ENCODE measurements at regions not wholly inside any gene's neighbourhood (a gene's known extent, or its start where the extent isn't known, plus 50 kb on each side); places are given as distances from the start of the nearest gene placed in this dataset.

- in situ Hi-C loops (cut with MboI; ENCODE audit: low sequenced_read_pairs in 4 of 4): no loop called here
- no peak for ATAC-seq
- intact Hi-C loops (cut with DNase I; ENCODE audit: low total_unique reads): no loop called here
- no peaks in the 10 kb centered on the region for H3K36me3 ChIP-seq
- H3K9me3 ChIP-seq: no peaks in the 10 kb centered on the region
- TF ChIP-seq POLR2A (IDR thresholded peaks at IDR 0.05): no peak
- H3K27me3 ChIP-seq: no peaks in the 10 kb centered on the region
- no peaks in the 10 kb centered on the region for H3K4me1 ChIP-seq
- no peak for DNase-seq
- H3K4me3 ChIP-seq: no peak overlapping the region
- no peak overlapping the region for H3K27ac ChIP-seq
Measured at GRCh38 chr6:81326881-81327561, 425.5 kb downstream of the TENT5A start.

DNA sequence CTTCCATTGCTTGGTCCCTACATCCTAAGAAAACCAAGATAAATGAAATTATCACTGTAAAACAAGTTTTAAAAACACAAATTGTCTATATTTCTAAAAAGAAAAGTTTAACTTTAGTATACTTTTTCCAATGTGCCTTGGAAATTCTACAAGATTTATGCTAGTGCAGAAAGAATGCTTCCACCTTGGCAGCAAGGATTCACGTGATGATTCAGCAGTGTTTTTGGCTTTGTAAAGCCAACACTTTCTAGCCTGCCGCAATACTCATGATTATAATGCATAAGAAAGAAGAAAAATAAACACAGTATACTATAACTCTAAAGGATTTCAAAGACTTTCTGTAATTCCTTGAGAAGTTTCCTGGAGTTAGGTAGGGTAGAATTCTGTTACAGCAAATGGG lies 442.7 kb downstream of the TENT5A start:
- in situ Hi-C loops (cut with MboI; ENCODE audit: low sequenced_read_pairs in 4 of 4) (no loop called here), intact Hi-C loops (cut with DNase I; ENCODE audit: low total_unique reads) (no loop called here)
- DNase-seq (no peak), ATAC-seq (no peak)
- Histone ChIP-seq H3K27ac (no peak overlapping the region), H3K4me1 (no peaks in the 10 kb centered on the region), H3K27me3 (no peaks in the 10 kb centered on the region), H3K36me3 (no peaks in the 10 kb centered on the region), H3K4me3 (no peak overlapping the region), H3K9me3 (peaks cover 0 to 6% (median 0%) of the 10 kb centered on the region in 3 donors)
- TF ChIP-seq, protein P1, sequence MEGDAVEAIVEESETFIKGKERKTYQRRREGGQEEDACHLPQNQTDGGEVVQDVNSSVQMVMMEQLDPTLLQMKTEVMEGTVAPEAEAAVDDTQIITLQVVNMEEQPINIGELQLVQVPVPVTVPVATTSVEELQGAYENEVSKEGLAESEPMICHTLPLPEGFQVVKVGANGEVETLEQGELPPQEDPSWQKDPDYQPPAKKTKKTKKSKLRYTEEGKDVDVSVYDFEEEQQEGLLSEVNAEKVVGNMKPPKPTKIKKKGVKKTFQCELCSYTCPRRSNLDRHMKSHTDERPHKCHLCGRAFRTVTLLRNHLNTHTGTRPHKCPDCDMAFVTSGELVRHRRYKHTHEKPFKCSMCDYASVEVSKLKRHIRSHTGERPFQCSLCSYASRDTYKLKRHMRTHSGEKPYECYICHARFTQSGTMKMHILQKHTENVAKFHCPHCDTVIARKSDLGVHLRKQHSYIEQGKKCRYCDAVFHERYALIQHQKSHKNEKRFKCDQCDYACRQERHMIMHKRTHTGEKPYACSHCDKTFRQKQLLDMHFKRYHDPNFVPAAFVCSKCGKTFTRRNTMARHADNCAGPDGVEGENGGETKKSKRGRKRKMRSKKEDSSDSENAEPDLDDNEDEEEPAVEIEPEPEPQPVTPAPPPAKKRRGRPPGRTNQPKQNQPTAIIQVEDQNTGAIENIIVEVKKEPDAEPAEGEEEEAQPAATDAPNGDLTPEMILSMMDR (IDR thresholded peaks at IDR 0.05 in 4 of 5, conservative IDR thresholded peaks at IDR 0.05 in 1 of 5): no peak
- TF ChIP-seq POLR2A (IDR thresholded peaks at IDR 0.05): no peak

- Histone ChIP-seq H3K9me3 (no peaks in the 10 kb centered on the region), H3K4me3 (no peak overlapping the region), H3K4me1 (no peaks in the 10 kb centered on the region), H3K36me3 (no peaks in the 10 kb centered on the region), H3K27me3 (no peaks in the 10 kb centered on the region), H3K27ac (no peak overlapping the region)
- ATAC-seq: no peak
- intact Hi-C loops (cut with DNase I; ENCODE audit: low total_unique reads): no loop called here
- no peak for DNase-seq
- in situ Hi-C loops (cut with MboI; ENCODE audit: low sequenced_read_pairs in 4 of 4): no loop called here
- no peak for TF ChIP-seq POLR2A (IDR thresholded peaks at IDR 0.05)
- TF ChIP-seq, protein P1 (IDR thresholded peaks at IDR 0.05 in 4 of 5, conservative IDR thresholded peaks at IDR 0.05 in 1 of 5): no peak
Measured at GRCh38 chr6:81308577-81309279, 443.8 kb downstream of the TENT5A start.

GRCh38 chr6:81307651-81308214 lies 444.7 kb downstream of the TENT5A start:
- Histone ChIP-seq H3K27ac (no peak overlapping the region), H3K36me3 (no peaks in the 10 kb centered on the region), H3K27me3 (no peaks in the 10 kb centered on the region), H3K4me1 (no peaks in the 10 kb centered on the region), H3K9me3 (no peaks in the 10 kb centered on the region), H3K4me3 (no peak overlapping the region)
- in situ Hi-C loops (cut with MboI; ENCODE audit: low sequenced_read_pairs in 4 of 4) (no loop called here), intact Hi-C loops (cut with DNase I; ENCODE audit: low total_unique reads) (no loop called here)
- ATAC-seq: no peak
- DNase-seq: no peak
- no peak for TF ChIP-seq POLR2A (IDR thresholded peaks at IDR 0.05)
- TF ChIP-seq, protein P1 (IDR thresholded peaks at IDR 0.05 in 4 of 5, conservative IDR thresholded peaks at IDR 0.05 in 1 of 5): no peak

DNA sequence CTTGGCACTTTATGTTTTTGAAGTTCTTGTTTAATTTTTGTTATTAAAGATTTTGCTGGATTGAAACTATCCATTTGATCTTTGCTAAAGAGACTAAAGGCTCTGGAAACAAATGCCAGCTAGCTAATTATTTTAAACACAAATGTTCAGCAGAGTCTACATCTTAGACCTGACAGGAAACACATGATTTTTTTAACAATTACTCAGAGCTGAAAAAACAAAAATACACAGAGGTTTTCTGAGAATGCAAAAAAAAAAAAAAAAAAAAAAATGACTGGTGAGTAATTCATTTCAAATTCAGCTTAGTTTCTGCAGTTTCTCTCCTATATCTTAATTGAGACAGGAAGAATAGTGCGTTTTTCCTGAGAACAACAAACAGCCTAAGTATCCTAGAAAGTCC lies 448.0 kb downstream of the TENT5A start:
- Histone ChIP-seq H3K36me3 (no peaks in the 10 kb centered on the region), H3K27ac (no peak overlapping the region), H3K4me1 (no peaks in the 10 kb centered on the region), H3K9me3 (no peaks in the 10 kb centered on the region), H3K4me3 (no peak overlapping the region), H3K27me3 (no peaks in the 10 kb centered on the region)
- ATAC-seq (no peak), DNase-seq (no peak)
- intact Hi-C loops (cut with DNase I; ENCODE audit: low total_unique reads): no loop called here
- TF ChIP-seq, protein P1 (IDR thresholded peaks at IDR 0.05 in 4 of 5, conservative IDR thresholded peaks at IDR 0.05 in 1 of 5): no peak
- no peak for TF ChIP-seq POLR2A (IDR thresholded peaks at IDR 0.05)
- in situ Hi-C loops (cut with MboI; ENCODE audit: low sequenced_read_pairs in 4 of 4): no loop called here

Measured in gastrocnemius medialis (tissue), 4 donors.